H9 (cell line): ENCODE measurements at regions not wholly inside any gene's neighbourhood (a gene's known extent, or its start where the extent isn't known, plus 50 kb on each side); places are given as distances from the start of the nearest gene placed in this dataset.

Experiments
- DNase-seq: peaks from one replicate; pipeline ENCODE4 v3.0.0-alpha.2; 2017
- H2AFZ ChIP-seq: one replicate; pipeline ENCODE4 v1.6.1; 2013; ENCODE audit warnings: mild to moderate bottlenecking, low read length, control low read depth, moderate library complexity
- H2AK5ac ChIP-seq: 2 replicates; pipeline ENCODE4 v1.6.1; 2013; ENCODE audit warnings: low read length, control low read depth, mixed read lengths; ENCODE audit not compliant: insufficient read length
- H2BK120ac ChIP-seq: one replicate; pipeline ENCODE4 v1.6.1; 2013; ENCODE audit warnings: low read depth, mild to moderate bottlenecking, low read length, control low read depth, inconsistent platforms; ENCODE audit not compliant: poor library complexity, severe bottlenecking
- H2BK12ac ChIP-seq: 2 replicates; pipeline ENCODE4 v1.6.1; 2013; ENCODE audit warnings: low read length, control low read depth, mixed read lengths, low read depth; ENCODE audit not compliant: insufficient read length
- H2BK15ac ChIP-seq: 2 replicates; pipeline ENCODE4 v1.6.1; 2013; ENCODE audit warnings: low read depth, low read length, control low read depth
- H2BK20ac ChIP-seq: one replicate; pipeline ENCODE4 v1.6.1; 2013; ENCODE audit warnings: low read depth, mild to moderate bottlenecking, low read length, control low read depth, inconsistent platforms; ENCODE audit not compliant: poor library complexity, severe bottlenecking
- H2BK5ac ChIP-seq: 2 replicates; pipeline ENCODE4 v1.6.1; 2013; ENCODE audit warnings: low read length, control low read depth, mixed read lengths; ENCODE audit not compliant: insufficient read length
- H3K14ac ChIP-seq: 2 replicates; pipeline ENCODE4 v1.6.1; 2013; ENCODE audit warnings: low read length, control low read depth; ENCODE audit not compliant: insufficient read depth
- H3K18ac ChIP-seq: 2 replicates; pipeline ENCODE4 v1.6.1; 2013; ENCODE audit warnings: low read depth, mild to moderate bottlenecking, mixed read lengths, low read length, control low read depth; ENCODE audit not compliant: insufficient read length
- H3K23ac ChIP-seq: 2 replicates; pipeline ENCODE4 v1.6.1; 2013; ENCODE audit warnings: low read length, control low read depth, mixed read lengths, low read depth; ENCODE audit not compliant: insufficient read length
- H3K23me2 ChIP-seq: 2 replicates; pipeline ENCODE4 v1.6.1; 2013; ENCODE audit warnings: low read depth, mild to moderate bottlenecking, mixed read lengths, low read length, control low read depth; ENCODE audit not compliant: insufficient read length, poor library complexity, severe bottlenecking
- H3K27ac ChIP-seq: 2 replicates; pipeline ENCODE4 v1.5.1; 2013; ENCODE audit warnings: low read length, control low read depth, mixed read lengths, low read depth; ENCODE audit not compliant: insufficient read length
- H3K27me3 ChIP-seq: 2 replicates; pipeline ENCODE4 v1.6.1; 2013; ENCODE audit warnings: low read length, control low read depth, inconsistent platforms; ENCODE audit not compliant: insufficient read depth
- H3K4ac ChIP-seq: 2 replicates; pipeline ENCODE4 v1.6.1; 2013; ENCODE audit warnings: low read depth, mild to moderate bottlenecking, control low read depth, inconsistent platforms, low read length, moderate library complexity
- H3K4me1 ChIP-seq: 2 replicates; pipeline ENCODE4 v1.6.1; 2013; ENCODE audit warnings: low read length, control low read depth, inconsistent platforms; ENCODE audit not compliant: insufficient read depth
- H3K4me2 ChIP-seq: 2 replicates; pipeline ENCODE4 v1.6.1; 2013; ENCODE audit warnings: low read length, control low read depth, mixed read lengths; ENCODE audit not compliant: insufficient read length, insufficient read depth
- H3K56ac ChIP-seq: 2 replicates; pipeline ENCODE4 v1.6.1; 2013; ENCODE audit warnings: low read depth, mild to moderate bottlenecking, mixed read lengths, low read length, control low read depth; ENCODE audit not compliant: insufficient read length
- H3K79me1 ChIP-seq: 2 replicates; pipeline ENCODE4 v1.6.1; 2013; ENCODE audit warnings: low read depth, mild to moderate bottlenecking, moderate library complexity, low read length, control low read depth, inconsistent platforms; ENCODE audit not compliant: insufficient read depth, poor library complexity, severe bottlenecking
- H3K79me2 ChIP-seq: 2 replicates; pipeline ENCODE4 v1.6.1; 2013; ENCODE audit warnings: low read length, control low read depth, inconsistent platforms; ENCODE audit not compliant: insufficient read depth
- H3K9ac ChIP-seq: 2 replicates; pipeline ENCODE4 v1.6.1; 2013; ENCODE audit warnings: low read length, control low read depth, mixed read lengths; ENCODE audit not compliant: insufficient read length; ENCODE audit errors: extremely low read depth
- H3K9me3 ChIP-seq: one replicate; pipeline ENCODE4 v1.6.1; 2013; ENCODE audit warnings: low read depth, low read length, inconsistent platforms; ENCODE audit not compliant: control insufficient read depth
- H3T11ph ChIP-seq: one replicate; pipeline ENCODE4 v1.6.1; 2013; ENCODE audit warnings: mild to moderate bottlenecking, low read length, control low read depth, inconsistent platforms
- H4K20me1 ChIP-seq: one replicate; pipeline ENCODE4 v1.6.1; 2013; ENCODE audit not compliant: control insufficient read depth, insufficient read length, insufficient read depth
- H4K5ac ChIP-seq: 2 replicates; pipeline ENCODE4 v1.6.1; 2013; ENCODE audit warnings: low read depth, mild to moderate bottlenecking, mixed read lengths, low read length, control low read depth; ENCODE audit not compliant: insufficient read length
- H4K8ac ChIP-seq: replicated peaks from 2 replicates; pipeline ENCODE4 v1.6.1; 2013; ENCODE audit warnings: low read length, control low read depth, mixed read lengths, low read depth; ENCODE audit not compliant: insufficient read length
- H4K91ac ChIP-seq: 2 replicates; pipeline ENCODE4 v1.6.1; 2013; ENCODE audit warnings: low read depth, mild to moderate bottlenecking, moderate library complexity, mixed read lengths, low read length, control low read depth; ENCODE audit not compliant: insufficient read length
- H3K27ac Mint-ChIP-seq, 3 experiments: 2 replicates in 2 of 3; 3 replicates in 1 of 3; pipeline ENCODE4 v1.8.0; 2020 to 2021; ENCODE audit warnings: mixed read lengths in 3 of 3, mild to moderate bottlenecking in 1 of 3, moderate library complexity in 1 of 3
- H3K27me3 Mint-ChIP-seq: 2 replicates; pipeline ENCODE4 v1.8.0; 2021; ENCODE audit warnings: low read depth, mild to moderate bottlenecking, moderate library complexity, mixed read lengths
- H3K36me3 Mint-ChIP-seq, 3 experiments: 2 replicates in 2 of 3; 3 replicates in 1 of 3; pipeline ENCODE4 v1.8.0; 2020 to 2021; ENCODE audit warnings: low read depth in 3 of 3, mixed read lengths in 3 of 3; ENCODE audit not compliant: insufficient read depth in 1 of 3
- H3K4me1 Mint-ChIP-seq, 2 experiments: 2 replicates each; pipeline ENCODE4 v1.8.0; 2020; ENCODE audit warnings: mixed read lengths in 2 of 2
- H3K4me3 Mint-ChIP-seq, 2 experiments: 2 replicates in 1 of 2; 3 replicates in 1 of 2; pipeline ENCODE4 v1.8.0; 2020 to 2021; ENCODE audit warnings: mild to moderate bottlenecking in 2 of 2, mixed read lengths in 2 of 2, moderate library complexity in 1 of 2
- H3K9me3 Mint-ChIP-seq, 2 experiments: 2 replicates in 1 of 2; 3 replicates in 1 of 2; pipeline ENCODE4 v1.8.0; 2020; ENCODE audit warnings: mild to moderate bottlenecking in 2 of 2, mixed read lengths in 2 of 2, moderate library complexity in 1 of 2
- TF ChIP-seq, protein P1 (sequence below): fragments of 200-600 bp; sonication (generic); conservative IDR thresholded peaks from 3 replicates; pipeline ENCODE4 v1.8.0; 2021; ENCODE audit warnings: antibody characterized with exemption, mild to moderate bottlenecking

DNA sequence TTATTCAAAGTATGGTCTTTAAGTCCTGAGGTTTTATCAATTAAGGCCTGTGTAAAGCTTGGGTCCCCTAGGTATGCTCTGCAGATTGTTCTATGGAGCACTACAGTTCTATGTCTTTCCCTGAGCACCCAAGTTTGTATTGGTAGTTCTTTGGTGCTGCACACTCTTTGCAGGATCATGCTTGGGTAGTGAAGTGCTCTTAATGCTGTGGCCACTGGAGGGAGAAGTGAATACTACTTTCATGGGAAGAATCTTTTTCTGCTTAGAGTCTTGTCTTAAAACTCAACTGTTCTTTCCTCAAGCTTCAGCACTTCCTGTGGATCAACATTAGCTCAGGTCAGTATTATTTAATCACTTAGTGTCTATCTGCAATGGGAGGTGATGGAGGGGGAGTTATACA lies 93.6 kb upstream of the CFAP20DC start:
- Histone ChIP-seq H3K9ac (no peak overlapping the region), H3K14ac (no peak overlapping the region), H4K8ac (no peak overlapping the region)

More for the DNA sequence above, 93.6 kb upstream of the CFAP20DC start:
- no peak overlapping the region for H2AFZ ChIP-seq
- no peaks in the 10 kb centered on the region for H3K79me1 ChIP-seq
- H3K56ac ChIP-seq, result no peak overlapping the region
- no peak overlapping the region for H3K27ac ChIP-seq
- Mint-ChIP-seq H3K36me3 (peaks cover 3 to 12% (median 6%) of the 10 kb centered on the region in 3 experiments; a peak in 4 of 7 replicates), H3K4me3 (no peak overlapping the region), H3K27ac (no peak overlapping the region), H3K4me1 (peaks cover 4 to 6% of the 10 kb centered on the region in 2 experiments; a peak in 3 of 4 replicates), H3K27me3 (no peaks in the 10 kb centered on the region; the same call in 1 of the 2 replicates), H3K9me3 (peaks cover 7 to 8% of the 10 kb centered on the region in 2 experiments; a peak in 4 of 5 replicates)
- no peaks in the 10 kb centered on the region for H3K27me3 ChIP-seq
- no peaks in the 10 kb centered on the region for H3K79me2 ChIP-seq
- no peak overlapping the region for H3K23ac ChIP-seq
- H2BK120ac ChIP-seq, result no peak overlapping the region
- no peak overlapping the region for H2BK15ac ChIP-seq
- TF ChIP-seq, protein P1, sequence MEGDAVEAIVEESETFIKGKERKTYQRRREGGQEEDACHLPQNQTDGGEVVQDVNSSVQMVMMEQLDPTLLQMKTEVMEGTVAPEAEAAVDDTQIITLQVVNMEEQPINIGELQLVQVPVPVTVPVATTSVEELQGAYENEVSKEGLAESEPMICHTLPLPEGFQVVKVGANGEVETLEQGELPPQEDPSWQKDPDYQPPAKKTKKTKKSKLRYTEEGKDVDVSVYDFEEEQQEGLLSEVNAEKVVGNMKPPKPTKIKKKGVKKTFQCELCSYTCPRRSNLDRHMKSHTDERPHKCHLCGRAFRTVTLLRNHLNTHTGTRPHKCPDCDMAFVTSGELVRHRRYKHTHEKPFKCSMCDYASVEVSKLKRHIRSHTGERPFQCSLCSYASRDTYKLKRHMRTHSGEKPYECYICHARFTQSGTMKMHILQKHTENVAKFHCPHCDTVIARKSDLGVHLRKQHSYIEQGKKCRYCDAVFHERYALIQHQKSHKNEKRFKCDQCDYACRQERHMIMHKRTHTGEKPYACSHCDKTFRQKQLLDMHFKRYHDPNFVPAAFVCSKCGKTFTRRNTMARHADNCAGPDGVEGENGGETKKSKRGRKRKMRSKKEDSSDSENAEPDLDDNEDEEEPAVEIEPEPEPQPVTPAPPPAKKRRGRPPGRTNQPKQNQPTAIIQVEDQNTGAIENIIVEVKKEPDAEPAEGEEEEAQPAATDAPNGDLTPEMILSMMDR, result peak; percentile 55
- no peak overlapping the region for H2AK5ac ChIP-seq
- no peak overlapping the region for H2BK12ac ChIP-seq
- no peaks in the 10 kb centered on the region for H3K4me1 ChIP-seq
- no peaks in the 10 kb centered on the region for H4K20me1 ChIP-seq
- no peaks in the 10 kb centered on the region for H3K23me2 ChIP-seq
- H3K4me2 ChIP-seq, result no peak overlapping the region
- H3T11ph ChIP-seq, result no peak overlapping the region
- H3K4ac ChIP-seq, result no peak overlapping the region
- DNase-seq, result no peak
- no peak overlapping the region for H2BK20ac ChIP-seq
- no peak overlapping the region for H4K91ac ChIP-seq
- H3K18ac ChIP-seq, result no peak overlapping the region
- H2BK5ac ChIP-seq, result no peak overlapping the region
- no peak overlapping the region for H4K5ac ChIP-seq
- no peaks in the 10 kb centered on the region for H3K9me3 ChIP-seq
